MCF 10A (cell line): ENCODE measurements at regions not wholly inside any gene's neighbourhood (a gene's known extent, or its start where the extent isn't known, plus 50 kb on each side); places are given as distances from the start of the nearest gene placed in this dataset.

Source experiments
- BruUV-seq: library from RNA; stranded (reverse); fragments of 400-500 nt; replicated peaks from 2 replicates; lab custom pipeline; 2021; lab: Mats Ljungman, UMichigan
- CTCF ChIA-PET: fragments of 300-600 bp; sonication (Branson Sonifier 250); formaldehyde crosslinking; extraction: SDS; loops from one replicate; lab custom pipeline; 2021; ENCODE audit warnings: antibody characterized with exemption, inconsistent platforms; lab: Yijun Ruan, JAX
- POLR2A ChIA-PET: fragments of 300-600, 350-650 bp; sonication (Branson Sonifier 250); formaldehyde crosslinking; extraction: SDS; loops from one replicate; lab custom pipeline; 2020; ENCODE audit warnings: antibody characterized with exemption, inconsistent platforms; lab: Yijun Ruan, JAX
- DNase-seq: peaks from one replicate; pipeline ENCODE4 v3.0.0-alpha.2; 2018; ENCODE audit not compliant: unreplicated experiment
- H3K27ac Mint-ChIP-seq: one replicate; pipeline ENCODE4 v1.8.0; 2022; ENCODE audit warnings: mild to moderate bottlenecking, low read depth, mixed read lengths; ENCODE audit not compliant: unreplicated experiment
- H3K27me3 Mint-ChIP-seq: one replicate; pipeline ENCODE4 v1.8.0; 2022; ENCODE audit warnings: mixed read lengths; ENCODE audit not compliant: insufficient read depth, unreplicated experiment
- H3K36me3 Mint-ChIP-seq: one replicate; pipeline ENCODE4 v1.8.0; 2022; ENCODE audit warnings: mild to moderate bottlenecking, moderate library complexity, mixed read lengths; ENCODE audit not compliant: insufficient read depth, unreplicated experiment
- H3K4me1 Mint-ChIP-seq: one replicate; pipeline ENCODE4 v1.8.0; 2022; ENCODE audit warnings: mixed read lengths; ENCODE audit not compliant: insufficient read depth, unreplicated experiment
- H3K4me3 Mint-ChIP-seq: one replicate; pipeline ENCODE4 v1.8.0; 2022; ENCODE audit warnings: mild to moderate bottlenecking, moderate library complexity, mixed read lengths; ENCODE audit not compliant: unreplicated experiment
- H3K9me3 Mint-ChIP-seq: one replicate; pipeline ENCODE4 v1.8.0; 2022; ENCODE audit warnings: mixed read lengths; ENCODE audit not compliant: unreplicated experiment
- CTCF ChIP-seq: fragments of 200-600 bp; IDR thresholded peaks from one replicate; pipeline ENCODE4 v1.8.0; 2022; ENCODE audit warnings: antibody characterized with exemption, mild to moderate bottlenecking; ENCODE audit not compliant: unreplicated experiment
- intact Hi-C: fragments of 100-400 bp; cut with micrococcal nuclease; formaldehyde crosslinking; loops from 2 replicates; pipeline ENCODE4 v1.14.1; 2022

GRCh38 chr5:5632678-5633077 lies 210.2 kb downstream of the ICE1 start:
- Mint-ChIP-seq H3K27ac (no peak overlapping the region), H3K4me1 (peaks cover 4% of the 10 kb centered on the region), H3K4me3 (no peak overlapping the region), H3K9me3 (peaks cover 11% of the 10 kb centered on the region), H3K27me3 (peaks cover 27% of the 10 kb centered on the region), H3K36me3 (peaks cover 5% of the 10 kb centered on the region)
- ChIA-PET CTCF (no interaction called here), POLR2A (interaction anchor here (0.7 kb wide), 1 partner anchor 24 kb away, joined by 3 read pairs; no protein-coding TSS in a partner anchor)
- TF ChIP-seq CTCF, result no peak
- intact Hi-C loops, result no loop called here
- no TSS peak for BruUV-seq
- DNase-seq, result no peak

- CTCF ChIA-PET, result no interaction called here
- Mint-ChIP-seq H3K9me3 (peaks cover 18% of the 10 kb centered on the region), H3K4me1 (peaks cover 4% of the 10 kb centered on the region), H3K27ac (no peak overlapping the region), H3K4me3 (no peak overlapping the region), H3K27me3 (peaks cover 22% of the 10 kb centered on the region), H3K36me3 (peaks cover 5% of the 10 kb centered on the region)
- peak; percentile 1 for DNase-seq
- intact Hi-C loops, result no loop called here
- no TSS peak for BruUV-seq
- POLR2A ChIA-PET, result interaction anchor here (0.6 to 1.1 kb wide), 3 partner anchors 11 to 87 kb away, joined by 3 read pairs; no protein-coding TSS in a partner anchor
- no peak for TF ChIP-seq CTCF
Observed at GRCh38 chr5:5629607-5629978, 207.1 kb downstream of the ICE1 start.

- intact Hi-C loops, result no loop called here
- no peak overlapping the region for H3K27ac Mint-ChIP-seq
- ChIA-PET CTCF (interaction anchor here (0.6 kb wide), 1 partner anchor 956 kb away, joined by 3 read pairs; no protein-coding TSS in a partner anchor), POLR2A (interaction anchor here (0.6 to 1.1 kb wide), 2 partner anchors 10 to 11 kb away, joined by 3 read pairs; no protein-coding TSS in a partner anchor)
- H3K9me3 Mint-ChIP-seq, result peaks cover 18% of the 10 kb centered on the region
- no peak for TF ChIP-seq CTCF
- no peak overlapping the region for H3K4me3 Mint-ChIP-seq
- H3K4me1 Mint-ChIP-seq, result peaks cover 4% of the 10 kb centered on the region
- peaks cover 17% of the 10 kb centered on the region for H3K27me3 Mint-ChIP-seq
- peaks cover 5% of the 10 kb centered on the region for H3K36me3 Mint-ChIP-seq
- BruUV-seq, result no TSS peak
- no peak for DNase-seq
Observed at GRCh38 chr5:5628866-5629606, 206.6 kb downstream of the ICE1 start.

- DNase-seq, result no peak
- BruUV-seq, result no TSS peak
- Mint-ChIP-seq H3K4me3 (no peak overlapping the region), H3K36me3 (peaks cover 5% of the 10 kb centered on the region), H3K4me1 (peaks cover 4% of the 10 kb centered on the region), H3K27me3 (no peaks in the 10 kb centered on the region), H3K27ac (no peak overlapping the region), H3K9me3 (peaks cover 20% of the 10 kb centered on the region)
- CTCF ChIA-PET, result no interaction called here
- TF ChIP-seq CTCF, result no peak
- intact Hi-C loops, result no loop called here
- POLR2A ChIA-PET, result no interaction called here
Observed at GRCh38 chr5:5626412-5626811, 203.9 kb downstream of the ICE1 start.
